IMR-90 (cell line): ENCODE measurements at regions not wholly inside any gene's neighbourhood (a gene's known extent, or its start where the extent isn't known, plus 50 kb on each side); places are given as distances from the start of the nearest gene placed in this dataset.

ENCODE experiments used
- ATAC-seq: fragments of 200-7000 bp; cut with Tn5 transposase; 2 replicates; pipeline ENCODE4 v1.9.1; 2020; ENCODE audit warnings: low read depth, mild to moderate bottlenecking, moderate library complexity
- BruUV-seq: library from RNA; stranded (reverse); fragments of 400-500 nt; replicated peaks from 2 replicates; lab custom pipeline; 2021; lab: Mats Ljungman, UMichigan
- CTCF ChIA-PET: fragments of 300-600 bp; formaldehyde crosslinking; extraction: SDS; loops from one replicate; lab custom pipeline; 2021; ENCODE audit warnings: antibody characterized with exemption; lab: Yijun Ruan, JAX
- POLR2A ChIA-PET: fragments of 300-600 bp; sonication (Branson Sonifier 250); formaldehyde crosslinking; loops from one replicate; lab custom pipeline; 2022; ENCODE audit warnings: antibody characterized with exemption; ENCODE audit not compliant: unreplicated experiment; lab: Charles Lee
- DNase-seq: peaks from one replicate; pipeline ENCODE4 v3.0.0; 2013
- H2AFZ ChIP-seq: replicated peaks from 2 replicates; pipeline ENCODE3; 2013; ENCODE audit warnings: low read length, mild to moderate bottlenecking; ENCODE audit not compliant: poor library complexity
- H2AK5ac ChIP-seq: 2 replicates; pipeline ENCODE4 v1.6.1; 2013; ENCODE audit warnings: low read depth, low read length, inconsistent platforms
- H2AK9ac ChIP-seq: replicated peaks from 2 replicates; pipeline ENCODE3; 2013; ENCODE audit warnings: mild to moderate bottlenecking, low read depth, low read length, moderate library complexity; ENCODE audit not compliant: poor library complexity
- H2BK120ac ChIP-seq: 2 replicates; pipeline ENCODE4 v1.6.1; 2013; ENCODE audit warnings: low read depth, low read length, inconsistent platforms
- H2BK15ac ChIP-seq: 3 replicates; pipeline ENCODE4 v1.6.1; 2013; ENCODE audit warnings: low read depth, low read length, inconsistent platforms
- H2BK20ac ChIP-seq: 2 replicates; pipeline ENCODE4 v1.6.1; 2013; ENCODE audit warnings: low read depth, mild to moderate bottlenecking, inconsistent platforms, low read length, moderate library complexity
- H2BK5ac ChIP-seq: 2 replicates; pipeline ENCODE4 v1.6.1; 2013; ENCODE audit warnings: mild to moderate bottlenecking, low read depth, low read length, inconsistent platforms; ENCODE audit not compliant: poor library complexity, severe bottlenecking
- H3K14ac ChIP-seq: replicated peaks from 2 replicates; pipeline ENCODE4 v1.6.1; 2013; ENCODE audit warnings: low read depth, low read length, inconsistent platforms
- H3K18ac ChIP-seq: 2 replicates; pipeline ENCODE4 v1.6.1; 2013; ENCODE audit warnings: low read depth, low read length, control low read depth
- H3K23ac ChIP-seq: 2 replicates; pipeline ENCODE4 v1.6.1; 2013; ENCODE audit warnings: low read depth, low read length, inconsistent platforms
- H3K27ac ChIP-seq: 2 replicates; pipeline ENCODE4 v1.5.1; 2013; ENCODE audit warnings: mild to moderate bottlenecking, control low read depth, low read length; ENCODE audit not compliant: insufficient read depth
- H3K27me3 ChIP-seq: 2 replicates; pipeline ENCODE4 v1.6.1; 2013; ENCODE audit warnings: low read length; ENCODE audit not compliant: control insufficient read depth, insufficient read depth
- H3K36me3 ChIP-seq: 2 replicates; pipeline ENCODE4 v1.6.1; 2013; ENCODE audit warnings: low read length, mixed read lengths; ENCODE audit not compliant: control insufficient read depth, insufficient read depth
- H3K4ac ChIP-seq: 2 replicates; pipeline ENCODE4 v1.6.1; 2013; ENCODE audit warnings: low read depth, low read length, inconsistent platforms
- H3K4me1 ChIP-seq: 2 replicates; pipeline ENCODE4 v1.6.1; 2013; ENCODE audit warnings: low read length, mixed read lengths; ENCODE audit not compliant: control insufficient read depth, insufficient read depth
- H3K4me2 ChIP-seq: 2 replicates; pipeline ENCODE4 v1.6.1; 2013; ENCODE audit warnings: low read depth, mild to moderate bottlenecking, control low read depth, low read length, moderate library complexity
- H3K4me3 ChIP-seq: 2 replicates; pipeline ENCODE4 v1.5.1; 2013; ENCODE audit warnings: low read depth, mild to moderate bottlenecking, control low read depth, low read length, moderate library complexity; ENCODE audit not compliant: insufficient read depth
- H3K56ac ChIP-seq: 2 replicates; pipeline ENCODE4 v1.6.1; 2013; ENCODE audit warnings: low read length, inconsistent platforms; ENCODE audit not compliant: insufficient read depth; ENCODE audit errors: extremely low read depth
- H3K79me1 ChIP-seq, 2 experiments: 2 replicates each; pipeline ENCODE4 v1.6.1; 2013; ENCODE audit warnings: low read length in 2 of 2, inconsistent platforms in 1 of 2, low read depth in 1 of 2
- H3K9ac ChIP-seq: 2 replicates; pipeline ENCODE4 v1.6.1; 2013; ENCODE audit warnings: low read depth, low read length, control low read depth
- H3K9me1 ChIP-seq: 2 replicates; pipeline ENCODE4 v1.6.1; 2013; ENCODE audit warnings: low read length, inconsistent platforms; ENCODE audit not compliant: insufficient read depth
- H3K9me3 ChIP-seq: 2 replicates; pipeline ENCODE4 v1.6.1; 2013; ENCODE audit warnings: low read length; ENCODE audit not compliant: control insufficient read depth, insufficient read depth
- H4K20me1 ChIP-seq: 2 replicates; pipeline ENCODE4 v1.6.1; 2013; ENCODE audit warnings: low read length, inconsistent platforms; ENCODE audit not compliant: insufficient read depth
- H4K5ac ChIP-seq: 2 replicates; pipeline ENCODE4 v1.6.1; 2013; ENCODE audit warnings: mild to moderate bottlenecking, low read depth, low read length, control low read depth
- H4K8ac ChIP-seq, 2 experiments: 2 replicates each; pipeline ENCODE4 v1.6.1; 2013; ENCODE audit warnings: low read depth in 2 of 2, low read length in 2 of 2, control low read depth in 1 of 2, inconsistent platforms in 1 of 2
- H4K91ac ChIP-seq: 2 replicates; pipeline ENCODE4 v1.6.1; 2013; ENCODE audit warnings: low read depth, low read length, inconsistent platforms; ENCODE audit not compliant: insufficient read depth
- BHLHE40 ChIP-seq: fragments of 150-350 bp; IDR thresholded peaks from 2 replicates; pipeline ENCODE4 v1.6.1; 2016; ENCODE audit warnings: mild to moderate bottlenecking, low read depth, low read length
- CHD1 ChIP-seq: IDR thresholded peaks from 2 replicates; pipeline ENCODE4 v1.6.1; 2012; ENCODE audit warnings: low read depth, low read length, improper control_type of control experiment
- CTCF ChIP-seq: conservative IDR thresholded peaks from 2 replicates; pipeline ENCODE4 v1.5.1; 2012; ENCODE audit warnings: mild to moderate bottlenecking, low read depth, low read length, improper control_type of control experiment
- FOS ChIP-seq: fragments of 150-350 bp; IDR thresholded peaks from 2 replicates; pipeline ENCODE4 v1.6.1; 2016; ENCODE audit warnings: low read depth, low read length
- MAFK ChIP-seq: IDR thresholded peaks from 2 replicates; pipeline ENCODE4 v1.6.1; 2012; ENCODE audit warnings: low read depth, low read length, improper control_type of control experiment
- MAZ ChIP-seq: IDR thresholded peaks from 2 replicates; pipeline ENCODE4 v1.6.1; 2012; ENCODE audit warnings: low read depth, mild to moderate bottlenecking, low read length, improper control_type of control experiment, moderate library complexity, borderline replicate concordance
- MXI1 ChIP-seq: IDR thresholded peaks from 2 replicates; pipeline ENCODE4 v1.6.1; 2012; ENCODE audit warnings: low read depth, mild to moderate bottlenecking, low read length, moderate library complexity, borderline replicate concordance
- NFE2L2 ChIP-seq: fragments of 150-350 bp; IDR thresholded peaks from 2 replicates; pipeline ENCODE4 v1.6.1; 2016; ENCODE audit warnings: low read depth, mild to moderate bottlenecking, low read length
- POLR2A ChIP-seq: IDR thresholded peaks from 2 replicates; pipeline ENCODE4 v1.6.1; 2012; ENCODE audit warnings: mild to moderate bottlenecking, low read depth, low read length
- RAD21 ChIP-seq: IDR thresholded peaks from 2 replicates; pipeline ENCODE4 v1.6.1; 2012; ENCODE audit warnings: low read length, improper control_type of control experiment
- RCOR1 ChIP-seq: IDR thresholded peaks from 2 replicates; pipeline ENCODE4 v1.6.1; 2012; ENCODE audit warnings: mild to moderate bottlenecking, low read length, improper control_type of control experiment; ENCODE audit not compliant: insufficient replicate concordance
- RFX5 ChIP-seq: IDR thresholded peaks from 2 replicates; pipeline ENCODE4 v1.8.0; 2012; ENCODE audit warnings: low read depth, mild to moderate bottlenecking, low read length, moderate library complexity
- SMC3 ChIP-seq: fragments of 150-350 bp; IDR thresholded peaks from 2 replicates; pipeline ENCODE4 v1.6.1; 2016; ENCODE audit warnings: low read depth, mild to moderate bottlenecking, antibody characterized with exemption, low read length, moderate library complexity
- USF2 ChIP-seq: fragments of 150-350 bp; IDR thresholded peaks from 2 replicates; pipeline ENCODE4 v1.6.1; 2017; ENCODE audit warnings: mild to moderate bottlenecking, antibody characterized with exemption, low read length, low read depth
- WGBS, 2 experiments: methylation state at CpG; one replicate each; pipeline versions ENCODE4 v1.1.5 to v1.1.7; 2013; ENCODE audit warnings: missing lambda C conversion rate in 2 of 2; ENCODE audit not compliant: insufficient read length in 1 of 2; ENCODE audit errors: extremely low coverage in 2 of 2; 5-methylcytosine and 5-hydroxymethylcytosine counted together
- dilution Hi-C: fragments of 300-500 bp; cut with HindIII; formaldehyde crosslinking; loops from one replicate; pipeline ENCODE4 v1.14.3; 2018; ENCODE audit warnings: low sequenced_read_pairs; ENCODE audit not compliant: unreplicated experiment
- in situ Hi-C: fragments of 300-500 bp; cut with MboI; formaldehyde crosslinking; loops from 3 replicates; pipeline ENCODE4 v1.14.3; 2019; ENCODE audit warnings: low sequenced_read_pairs, inconsistent platforms, mixed read lengths
- intact Hi-C: fragments of 100-400 bp; cut with micrococcal nuclease; formaldehyde crosslinking; loops from 2 replicates; pipeline ENCODE4 v1.10.0; 2022

GRCh38 chr1:56399795-56400194 lies 179.6 kb downstream of the PLPP3 start:
- no peaks in the 10 kb centered on the region for H4K20me1 ChIP-seq
- H2BK20ac ChIP-seq: no peak overlapping the region
- POLR2A ChIA-PET: no interaction called here
- no peaks in the 10 kb centered on the region for H3K9me1 ChIP-seq
- H3K79me1 ChIP-seq: no peaks in the 10 kb centered on the region
- no peak overlapping the region for H3K4me2 ChIP-seq
- H4K5ac ChIP-seq: no peak overlapping the region
- H3K23ac ChIP-seq: no peak overlapping the region
- no peak overlapping the region for H2AFZ ChIP-seq
- H4K91ac ChIP-seq: no peak overlapping the region
- no peaks in the 10 kb centered on the region for H3K36me3 ChIP-seq
- H3K18ac ChIP-seq: no peak overlapping the region
- H2BK15ac ChIP-seq: no peak overlapping the region
- H2AK5ac ChIP-seq: no peak overlapping the region
- H3K9ac ChIP-seq: no peak overlapping the region
- no peak overlapping the region for H3K56ac ChIP-seq
- H3K14ac ChIP-seq: no peak overlapping the region
- dilution Hi-C loops: no loop called here
- no TSS peak for BruUV-seq
- H4K8ac ChIP-seq: no peak overlapping the region
- ATAC-seq: no peak
- H3K27ac ChIP-seq: no peak overlapping the region
- no peak overlapping the region for H2BK5ac ChIP-seq
- H2BK120ac ChIP-seq: no peak overlapping the region
- no peak for TF ChIP-seq CTCF
- no peak for TF ChIP-seq CHD1
- TF ChIP-seq USF2: no peak
- TF ChIP-seq SMC3: no peak
- no peak for TF ChIP-seq BHLHE40
- TF ChIP-seq NFE2L2: no peak
- no peak for TF ChIP-seq POLR2A
- no peak for TF ChIP-seq MXI1
- no peak for TF ChIP-seq MAFK
- TF ChIP-seq RCOR1: no peak
- TF ChIP-seq FOS: no peak
- no peak for TF ChIP-seq RFX5
- TF ChIP-seq RAD21: no peak
- TF ChIP-seq MAZ: no peak
- DNase-seq: no peak
- no peaks in the 10 kb centered on the region for H3K9me3 ChIP-seq
- H3K4me3 ChIP-seq: no peak overlapping the region
- in situ Hi-C loops: no loop called here
- no peaks in the 10 kb centered on the region; the same call in 1 of the 2 replicates for H3K4me1 ChIP-seq
- no peaks in the 10 kb centered on the region for H3K27me3 ChIP-seq
- no peak overlapping the region for H2AK9ac ChIP-seq
- H3K4ac ChIP-seq: no peak overlapping the region
- intact Hi-C loops: no loop called here
- CTCF ChIA-PET: no interaction called here
- no CpG with 5 or more reads among the region's 3 CpGs for WGBS, 2 experiments
